Left ventricle myocardium superior (tissue), 1 donor: ENCODE measurements at regions not wholly inside any gene's neighbourhood (a gene's known extent, or its start where the extent isn't known, plus 50 kb on each side); places are given as distances from the start of the nearest gene placed in this dataset.
"Not testable (repeated sequence)": the region's sequence is repeated elsewhere in the genome, so short reads cannot be mapped to it uniquely, and the experiment has no call there.

Source experiments
- ATAC-seq: fragments of 200-7000 bp; cut with Tn5 transposase; one replicate; pipeline ENCODE4 v1.9.1; 2020; ENCODE audit warnings: mild to moderate bottlenecking, moderate library complexity
- DNase-seq: peaks from one replicate; pipeline ENCODE4 v3.0.0-alpha.2; 2020
- intact Hi-C: fragments of 100-400 bp; cut with micrococcal nuclease; formaldehyde crosslinking; loops from one replicate; pipeline ENCODE4 v1.11.0; 2022
- donor health status: DM: no; HTN: yes; CAD: no; lungs with severe emphysema.

DNA sequence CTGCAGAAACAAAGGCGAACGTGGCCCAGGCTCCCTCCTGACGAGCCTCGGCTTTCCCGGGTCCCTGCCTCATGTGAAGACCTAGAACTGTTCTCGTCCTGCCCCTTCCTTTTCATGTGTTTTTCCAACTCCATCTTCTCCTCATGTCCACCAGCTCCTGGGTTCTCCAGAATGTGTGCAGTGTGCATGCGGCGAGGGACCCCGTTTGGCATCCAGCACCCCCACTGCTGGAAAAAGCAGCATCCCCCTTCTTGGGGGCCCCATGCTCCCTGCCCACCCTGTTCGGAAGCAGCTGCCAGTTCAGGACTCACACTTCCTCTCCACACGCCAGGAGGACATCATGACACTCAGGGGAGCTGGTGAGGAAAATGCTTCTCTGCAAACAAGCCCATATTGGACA lies 313.5 kb downstream of the BRD1 start:
- intact Hi-C loops, result no loop called here
- ATAC-seq (no peak), DNase-seq (no peak)

DNA sequence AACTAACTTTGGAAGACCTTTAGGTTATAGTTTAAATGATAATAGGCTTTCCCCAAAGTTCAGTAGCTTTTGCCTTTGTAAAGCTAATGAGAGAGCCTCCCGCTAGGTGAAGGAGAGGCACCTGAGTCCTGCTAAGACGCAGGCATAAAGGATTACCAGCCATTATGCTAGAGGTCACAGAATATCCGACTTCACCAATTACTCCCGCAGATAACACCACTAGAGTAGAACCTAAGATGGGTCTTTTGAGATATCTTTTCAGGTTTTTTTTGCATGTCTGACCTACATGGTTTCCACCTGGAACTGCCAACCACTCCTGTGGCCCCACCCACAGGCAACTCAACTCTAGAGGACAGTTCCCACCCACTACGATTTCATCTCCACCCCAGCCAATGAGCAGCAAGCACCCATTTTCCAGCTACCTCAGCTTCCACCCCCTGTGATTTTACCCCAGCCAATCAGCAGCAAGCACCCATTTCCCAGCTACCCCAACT lies 314.3 kb downstream of the BRD1 start:
- ATAC-seq, result no peak
- DNase-seq, result no peak
- intact Hi-C loops, result no loop called here

DNA sequence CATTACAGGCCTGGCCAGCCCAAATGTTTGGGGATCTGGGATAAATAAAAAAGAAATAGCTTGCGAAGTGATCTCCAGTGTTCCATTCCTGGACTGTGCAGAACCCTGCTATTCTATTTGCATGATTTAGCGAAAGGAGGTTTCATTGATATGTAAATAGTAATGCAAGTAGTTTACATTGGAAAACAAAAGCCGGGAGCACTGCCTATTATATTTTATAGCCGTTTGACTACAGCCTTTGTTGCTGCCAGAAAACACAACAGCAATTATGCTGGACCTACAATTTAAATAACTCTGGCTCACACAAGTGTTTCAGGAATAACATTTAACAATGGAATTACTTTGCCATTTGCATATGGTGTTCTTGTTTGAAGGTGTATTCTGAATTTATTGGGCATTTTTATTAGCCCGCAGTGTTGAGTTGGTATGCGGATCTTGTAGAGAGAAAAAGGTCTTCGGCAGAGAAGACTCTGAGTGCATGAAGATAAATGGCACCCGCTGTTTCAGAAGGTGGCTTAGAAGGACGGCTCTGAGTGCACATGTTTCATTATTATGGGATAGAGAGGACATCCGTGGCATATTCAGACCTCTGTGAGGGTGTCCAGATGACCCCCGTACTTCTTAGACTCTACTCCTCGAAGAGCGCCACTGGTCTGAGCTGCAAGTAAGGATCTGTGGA lies 315.0 kb downstream of the BRD1 start:
- intact Hi-C loops, result no loop called here
- ATAC-seq, result no peak
- no peak for DNase-seq

DNA sequence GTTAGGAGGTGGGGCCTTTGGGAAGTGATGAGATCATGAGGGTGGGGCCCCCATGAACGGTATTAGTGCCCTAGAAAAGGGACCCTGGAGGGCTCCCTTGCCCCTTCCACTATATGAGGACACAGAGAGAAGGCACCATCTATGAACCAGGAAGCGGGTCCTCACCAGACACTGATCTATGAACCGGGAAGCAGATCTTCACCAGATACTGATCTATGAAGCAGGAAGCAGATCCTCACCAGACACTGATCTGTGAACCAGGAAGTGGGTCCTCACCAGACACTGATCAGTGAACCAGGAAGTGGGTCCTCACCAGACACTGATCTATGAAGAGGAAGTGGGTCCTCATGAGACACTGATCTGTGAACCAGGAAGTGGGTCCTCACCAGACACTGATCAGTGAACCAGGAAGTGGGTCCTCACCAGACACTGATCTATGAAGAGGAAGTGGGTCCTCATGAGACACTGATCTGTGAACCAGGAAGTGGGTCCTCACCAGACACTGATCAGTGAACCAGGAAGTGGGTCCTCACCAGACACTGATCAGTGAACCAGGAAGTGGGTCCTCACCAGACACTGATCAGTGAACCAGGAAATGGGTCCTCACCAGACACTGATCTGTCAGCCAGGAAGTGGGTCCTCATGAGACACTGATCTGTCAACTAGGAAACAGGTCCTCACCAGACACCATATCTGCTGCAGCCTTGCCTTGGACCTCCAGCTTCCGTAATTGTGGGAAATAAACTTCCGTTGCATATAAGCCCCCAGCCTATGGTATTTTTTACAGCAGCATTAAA lies 316.1 kb downstream of the BRD1 start:
- ATAC-seq, DNase-seq, intact Hi-C loops: not testable (repeated sequence)

DNA sequence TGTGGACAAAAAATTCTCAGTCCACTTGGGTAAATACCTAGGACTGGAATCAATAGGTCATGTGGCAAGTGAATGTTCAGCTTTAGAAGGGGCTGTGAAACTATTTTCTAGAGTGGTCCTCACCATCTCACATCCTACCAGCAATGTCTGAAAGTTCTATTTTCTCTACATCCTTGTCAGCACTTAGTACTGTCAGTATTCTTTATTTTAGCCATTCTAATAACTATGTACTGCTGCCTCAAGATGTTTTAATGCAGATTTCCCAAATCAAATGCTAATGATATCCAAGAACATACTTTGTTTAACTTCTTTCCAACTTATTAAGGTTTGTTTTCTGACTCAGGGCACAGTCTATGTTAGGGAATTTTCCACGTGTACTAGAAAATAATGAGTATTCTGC lies 317.0 kb downstream of the BRD1 start:
- intact Hi-C loops, result no loop called here
- no peak for ATAC-seq

DNA sequence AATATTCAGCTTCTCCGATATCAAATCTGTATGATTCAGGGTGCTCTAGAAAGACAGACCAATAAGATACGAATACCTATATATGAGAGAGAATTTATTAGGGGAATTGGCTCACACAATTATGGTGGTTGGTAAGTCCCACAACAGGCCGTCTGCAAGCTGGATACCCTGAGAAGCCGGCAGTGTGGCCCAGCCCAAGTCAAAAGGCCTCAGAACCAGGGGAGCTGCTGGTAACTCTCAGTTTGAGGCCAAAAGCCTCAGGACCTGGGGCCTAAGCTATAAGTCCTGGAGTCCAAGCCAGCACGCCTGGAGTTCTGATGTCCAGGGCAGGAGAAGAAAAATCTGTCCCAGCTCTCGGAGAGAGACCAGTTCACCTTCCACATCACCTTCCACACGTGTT lies 318.7 kb downstream of the BRD1 start:
- ATAC-seq (no peak), DNase-seq (no peak)
- intact Hi-C loops, result no loop called here

More for the DNA sequence above, 317.0 kb downstream of the BRD1 start:
- DNase-seq, result no peak

DNA sequence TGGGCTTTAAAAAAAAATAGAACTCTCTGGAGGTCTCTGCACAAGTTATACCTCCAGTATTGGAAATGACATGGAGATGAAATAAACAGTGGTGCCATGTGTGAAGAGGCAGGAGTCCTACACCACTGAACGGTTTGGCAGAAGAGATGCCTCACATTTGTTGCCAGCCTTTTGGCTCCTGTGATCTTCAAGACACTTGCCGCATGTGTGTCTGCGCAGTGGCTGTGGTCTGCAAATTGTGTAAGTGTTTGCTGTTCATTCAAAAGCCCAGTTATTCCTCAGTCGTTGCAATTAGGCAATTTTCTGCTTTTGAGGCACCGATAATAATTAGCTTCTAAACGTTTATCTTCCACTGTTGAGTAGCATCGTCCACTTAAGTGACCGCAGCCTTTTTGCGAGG lies 319.1 kb downstream of the BRD1 start:
- ATAC-seq (no peak), DNase-seq (no peak)
- intact Hi-C loops, result no loop called here

DNA sequence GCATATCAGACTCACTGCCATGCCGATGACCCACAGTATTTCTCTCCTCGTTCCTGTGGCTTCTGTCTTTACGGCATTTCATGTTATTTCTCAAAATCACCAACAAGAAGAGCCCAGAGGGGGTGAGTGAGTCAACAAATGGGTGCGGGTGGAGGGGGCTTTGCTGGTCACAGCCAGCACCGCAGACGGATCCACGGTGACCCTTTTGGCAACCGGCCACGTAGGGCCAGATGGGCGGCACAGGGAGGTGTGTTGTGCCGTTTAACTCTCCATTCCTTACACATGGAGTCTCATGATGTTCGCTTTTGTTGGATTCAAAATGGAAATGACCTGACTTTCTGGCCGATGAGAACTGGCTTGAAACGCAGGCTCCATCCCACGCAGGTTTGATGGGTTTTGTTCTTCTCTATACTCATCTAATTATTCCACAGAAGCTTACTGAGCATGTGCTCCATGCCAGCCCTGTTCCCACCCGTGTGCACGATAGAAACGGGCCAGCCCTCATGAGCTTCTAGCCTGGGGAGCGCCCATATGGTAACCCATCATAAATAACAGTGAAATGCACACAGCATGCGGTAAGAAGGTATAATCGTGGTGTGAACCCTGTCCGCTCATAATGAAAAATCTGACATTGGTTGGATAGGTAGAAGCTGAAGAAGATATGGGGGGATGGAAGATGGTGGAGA lies 319.9 kb downstream of the BRD1 start:
- DNase-seq, result no peak
- intact Hi-C loops, result no loop called here
- no peak for ATAC-seq

DNA sequence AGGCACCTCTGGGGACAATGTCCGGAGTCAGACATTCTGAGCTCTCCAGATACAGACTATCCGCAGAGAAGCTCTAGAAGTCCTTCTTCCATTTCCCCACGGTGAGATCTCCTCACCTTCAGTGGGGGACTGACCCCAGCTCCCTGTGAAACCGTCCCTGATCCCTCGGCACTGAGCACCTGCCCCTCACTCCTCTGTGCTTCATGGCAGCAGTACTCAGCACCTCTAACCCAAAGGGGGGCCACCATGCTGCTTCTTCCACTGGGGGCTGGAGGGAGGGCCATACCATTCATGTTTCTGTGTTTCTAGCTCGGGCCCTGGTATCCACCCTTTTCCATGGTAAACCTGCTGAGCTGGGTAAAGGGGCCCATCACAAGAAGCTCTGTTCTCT lies 321.7 kb downstream of the BRD1 start:
- ATAC-seq, result no peak
- intact Hi-C loops, result no loop called here
- no peak for DNase-seq

DNA sequence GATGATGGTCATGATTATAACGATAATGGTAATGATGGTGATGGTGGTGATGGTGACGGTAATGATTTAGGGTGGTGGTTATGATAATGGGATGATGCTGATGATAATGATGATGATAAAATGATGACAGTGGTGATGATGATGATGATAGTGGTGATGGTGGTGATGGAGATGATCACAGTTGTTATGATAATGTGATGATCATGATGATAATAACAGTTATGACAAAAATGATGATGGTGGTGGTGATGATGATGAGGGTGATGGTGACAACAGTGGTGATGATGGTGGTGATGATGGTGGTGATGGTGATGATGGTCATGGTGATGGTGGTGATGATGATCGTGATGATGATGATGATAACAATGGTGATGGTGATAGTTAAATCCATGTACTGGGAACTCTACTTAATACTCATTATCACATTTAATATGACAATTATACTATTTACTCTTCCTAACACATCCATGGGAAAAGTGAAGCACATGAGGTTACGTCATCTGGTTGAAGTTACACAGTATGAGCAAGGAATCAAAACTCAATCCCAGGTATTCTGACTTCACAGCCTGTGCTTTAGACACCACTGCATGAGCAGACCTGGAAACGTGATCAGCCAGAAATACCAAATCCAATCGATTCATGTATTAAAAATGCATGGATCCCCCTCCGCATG lies 322.2 kb downstream of the BRD1 start:
- intact Hi-C loops, result no loop called here
- ATAC-seq, result no peak
- no peak for DNase-seq

DNA sequence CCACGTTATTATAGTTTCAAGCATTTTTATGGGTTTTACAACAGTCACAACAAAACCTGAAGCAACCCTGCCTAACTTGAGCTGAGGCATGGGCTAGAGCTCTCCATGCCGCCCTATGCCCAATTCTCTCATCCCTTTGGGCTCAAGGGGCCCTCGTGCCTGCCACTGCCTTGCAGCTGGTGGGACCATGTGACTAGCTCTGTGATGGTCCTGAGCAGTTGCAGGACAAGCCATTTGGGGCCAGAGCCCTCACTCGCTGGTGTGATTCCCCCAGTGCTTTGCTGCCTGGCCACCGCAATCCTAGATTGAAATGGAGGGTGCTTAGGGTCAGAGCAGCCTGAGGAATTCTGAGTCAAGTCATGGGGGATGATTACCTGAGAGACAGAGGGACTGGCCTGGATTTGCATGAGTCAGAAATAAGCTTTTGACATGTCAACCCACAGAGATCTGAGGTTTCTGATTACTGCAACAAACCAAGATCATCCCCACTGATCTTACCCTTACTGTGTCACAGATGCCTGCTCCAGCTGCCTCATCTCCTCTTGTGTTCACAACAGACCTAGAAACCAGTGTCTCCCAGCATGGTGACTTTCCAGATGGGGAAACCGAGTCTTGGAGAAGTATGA lies 323.7 kb downstream of the BRD1 start:
- intact Hi-C loops, result no loop called here
- DNase-seq, result no peak
- no peak for ATAC-seq

DNA sequence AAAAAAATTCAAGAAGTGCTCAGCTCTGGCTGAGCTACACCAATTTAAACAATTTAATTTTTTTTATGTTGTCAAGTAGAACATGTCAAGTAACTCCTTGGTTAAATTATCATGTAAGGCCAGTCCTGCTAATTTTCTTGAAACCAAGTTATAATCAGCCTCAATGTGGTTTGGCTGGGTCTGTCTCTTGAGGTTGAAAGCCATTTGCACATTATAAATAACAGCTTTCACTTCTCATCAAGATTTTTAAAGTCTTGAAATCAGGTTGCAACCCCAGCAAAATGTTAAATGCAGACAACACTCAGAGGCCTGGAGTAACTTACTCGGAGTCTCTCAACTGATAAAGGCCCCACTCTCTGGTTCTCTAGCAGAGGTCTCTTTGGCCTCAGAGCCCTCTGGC lies 324.4 kb downstream of the BRD1 start:
- ATAC-seq (no peak), DNase-seq (no peak)
- intact Hi-C loops, result no loop called here

DNA sequence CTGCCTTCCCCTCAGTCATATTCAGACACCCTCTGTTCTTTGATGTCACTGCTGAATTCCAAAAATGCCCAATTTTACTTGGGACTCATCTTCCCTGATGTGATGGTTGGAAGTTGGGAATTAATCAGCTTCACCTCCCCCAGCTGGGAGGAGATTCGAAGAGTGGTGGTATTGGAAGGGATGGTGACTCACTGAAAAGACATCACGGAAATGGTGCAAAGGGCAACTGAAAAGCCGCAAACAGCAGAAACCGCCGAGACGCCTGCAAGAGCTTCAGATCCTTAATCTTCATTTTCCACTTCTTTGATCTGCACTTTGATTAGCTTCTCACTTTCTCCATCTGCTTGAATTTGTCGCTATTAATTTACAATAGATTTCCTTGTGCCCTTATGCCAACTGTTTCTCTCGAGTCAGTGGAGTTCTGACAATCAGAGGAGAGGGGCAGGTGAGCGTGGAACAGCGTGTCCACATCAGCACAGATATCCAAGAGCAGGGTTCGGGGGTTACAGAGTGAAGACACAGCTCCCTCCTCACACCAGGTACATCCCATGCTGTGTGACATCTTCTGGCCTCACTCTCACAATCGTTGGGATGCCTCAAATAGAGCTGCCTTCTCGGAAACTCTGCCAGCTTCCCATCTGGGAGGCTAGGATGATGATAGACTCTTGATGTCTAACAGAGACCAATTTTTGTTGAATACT lies 325.4 kb downstream of the BRD1 start:
- ATAC-seq (no peak), DNase-seq (no peak)
- intact Hi-C loops, result no loop called here

DNA sequence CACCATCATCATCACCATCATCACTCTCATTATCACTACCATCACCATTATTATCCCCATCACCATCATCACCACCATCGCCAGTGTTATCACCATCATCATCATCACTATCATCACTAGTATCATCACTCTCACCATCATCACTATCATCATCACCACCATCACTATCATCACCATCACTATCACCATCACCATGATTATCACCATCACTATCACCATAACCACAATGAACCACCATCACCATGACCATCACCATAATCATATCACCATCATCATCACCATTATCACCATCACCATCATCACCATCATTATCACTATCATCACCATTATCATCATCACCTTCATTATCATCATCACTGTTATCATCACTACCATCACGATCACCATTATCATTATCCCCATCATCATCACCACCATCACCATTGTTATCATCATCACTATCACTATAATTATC lies 326.7 kb downstream of the BRD1 start:
- ATAC-seq, result no peak
- DNase-seq, result no peak
- intact Hi-C loops, result no loop called here

DNA sequence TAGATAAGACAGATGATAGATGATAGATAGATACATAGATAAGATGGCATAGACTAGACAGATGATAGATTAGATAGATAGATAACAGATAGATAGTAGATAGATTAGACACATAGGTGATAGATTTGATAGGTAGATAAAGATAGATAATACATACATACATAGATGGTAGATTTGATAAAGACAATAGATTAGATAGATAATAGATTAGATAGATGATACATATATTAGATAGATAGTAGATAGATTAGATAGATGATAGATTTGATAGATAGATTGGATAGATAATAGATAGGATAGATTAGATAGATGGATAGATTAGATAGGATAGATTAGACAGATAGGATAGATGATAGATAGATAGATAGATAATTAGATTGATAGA lies 327.6 kb downstream of the BRD1 start:
- DNase-seq (no peak), ATAC-seq (no peak)
- intact Hi-C loops, result no loop called here

DNA sequence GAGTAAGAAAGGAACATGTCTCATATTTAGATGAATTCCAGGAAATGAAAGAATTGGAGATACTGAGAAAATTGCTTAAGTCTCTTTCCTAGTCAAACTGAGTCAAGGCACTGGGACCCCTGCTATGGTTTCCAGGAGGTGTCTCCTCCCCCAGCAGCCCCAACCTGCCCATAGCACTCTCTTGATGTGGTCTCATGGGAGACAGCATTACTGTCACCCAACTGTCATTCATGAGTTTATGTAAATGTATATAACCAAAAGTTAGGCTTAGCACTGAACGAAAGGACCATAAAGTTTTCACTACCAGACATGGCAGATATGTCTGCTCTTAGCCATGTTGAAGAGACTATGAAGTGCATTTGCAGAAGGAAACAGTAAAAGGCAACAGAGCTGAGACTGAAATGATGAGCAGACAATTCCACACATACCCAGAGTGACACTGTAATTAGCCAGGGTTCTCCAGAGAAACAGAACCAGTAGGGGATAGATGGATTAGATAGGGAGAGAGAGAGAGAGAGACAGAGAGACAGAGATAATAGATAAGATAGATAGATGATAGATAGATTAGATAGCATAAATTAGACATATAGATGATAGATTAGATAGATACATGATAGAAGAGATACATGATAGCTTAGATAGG lies 328.1 kb downstream of the BRD1 start:
- intact Hi-C loops, result no loop called here
- DNase-seq, result no peak

DNA sequence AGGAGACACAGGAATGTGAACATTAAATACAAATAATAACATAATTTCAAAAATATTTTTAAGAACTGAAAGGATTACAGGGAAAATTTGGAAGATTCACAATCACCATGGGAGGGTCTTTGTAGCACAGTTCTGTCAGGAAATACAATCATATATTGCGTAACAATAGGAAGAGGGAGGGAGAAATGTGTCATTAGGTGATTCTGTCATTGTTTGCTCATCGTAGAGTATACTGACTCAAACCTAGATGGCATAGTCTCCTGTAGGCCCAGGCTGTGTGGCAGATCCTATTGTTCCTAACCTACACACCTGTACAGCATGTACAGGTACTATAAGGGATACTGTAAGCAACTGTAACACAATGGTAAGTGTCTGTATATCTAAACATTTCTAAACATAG lies 330.4 kb downstream of the BRD1 start:
- DNase-seq, result no peak
- intact Hi-C loops, result no loop called here
- no peak for ATAC-seq

More for the DNA sequence above, 328.1 kb downstream of the BRD1 start:
- ATAC-seq, result no peak

DNA sequence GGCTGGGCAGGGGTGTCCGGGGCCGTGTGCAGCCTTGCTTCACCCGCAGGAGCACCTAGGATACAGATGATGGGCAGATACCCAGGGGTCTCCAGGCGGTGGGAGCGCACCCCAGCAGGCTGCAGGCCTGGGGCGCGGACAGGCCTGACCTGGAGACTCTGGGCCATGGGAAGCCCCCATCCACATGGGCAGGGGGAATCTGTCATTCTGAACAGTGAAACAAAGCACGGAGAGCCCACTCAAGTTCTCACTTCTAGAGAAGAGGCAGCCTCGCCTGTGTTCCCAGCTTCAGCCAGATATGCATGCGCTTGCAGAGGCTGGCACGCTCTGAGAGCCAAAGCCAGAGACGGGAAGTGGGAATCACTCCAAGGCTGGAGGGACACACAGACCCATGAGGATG lies 333.1 kb downstream of the BRD1 start:
- ATAC-seq, result no peak
- no peak for DNase-seq
- intact Hi-C loops, result no loop called here
